CD4-positive, alpha-beta T cell (primary cell): ENCODE measurements at regions not wholly inside any gene's neighbourhood (a gene's known extent, or its start where the extent isn't known, plus 50 kb on each side); places are given as distances from the start of the nearest gene placed in this dataset.

ENCODE experiments used
- ATAC-seq: fragments of 200-7000 bp; cut with Tn5 transposase; one replicate; pipeline ENCODE4 v1.10.0; 2022; ENCODE audit warnings: mild to moderate bottlenecking; ENCODE audit not compliant: poor library complexity
- CTCF ChIA-PET: fragments of 350-600 bp; sonication (Branson Sonifier 250); formaldehyde crosslinking; loops from one replicate; lab custom pipeline; 2021; ENCODE audit warnings: antibody characterized with exemption, inconsistent platforms; lab: Charles Lee
- POLR2A ChIA-PET: fragments of 350-600 bp; sonication (Branson Sonifier 250); formaldehyde crosslinking; loops from one replicate; lab custom pipeline; 2021; ENCODE audit warnings: antibody characterized with exemption, inconsistent platforms; lab: Charles Lee
- DNase-seq, 14 experiments: peaks; one replicate each; pipeline ENCODE4 v3.0.0-alpha.2; 2013 to 2020; ENCODE audit warnings: mixed read lengths in 2 of 14
- H3K27ac ChIP-seq, 2 donors: one replicate each; pipeline versions ENCODE4 v1.5.1 to v1.7.0; 2013; ENCODE audit warnings: low read length in 2 of 2, low read depth in 1 of 2, mild to moderate bottlenecking in 1 of 2
- H3K27me3 ChIP-seq, 2 experiments: 1 replicate in 1 of 2; 2 replicates in 1 of 2; pipeline versions ENCODE4 v1.6.1 to v1.7.0; 2013; ENCODE audit warnings: low read length in 2 of 2, control low read depth in 1 of 2, mild to moderate bottlenecking in 1 of 2, moderate library complexity in 1 of 2; ENCODE audit not compliant: insufficient read depth in 2 of 2, control insufficient read depth in 1 of 2
- H3K36me3 ChIP-seq: one replicate; pipeline ENCODE4 v1.6.1; 2013; ENCODE audit warnings: low read length, control low read depth; ENCODE audit not compliant: insufficient read depth
- H3K4me1 ChIP-seq: one replicate; pipeline ENCODE4 v1.6.1; 2013; ENCODE audit warnings: low read length, control low read depth; ENCODE audit not compliant: insufficient read depth
- H3K4me3 ChIP-seq: one replicate; pipeline ENCODE4 v1.5.1; 2013; ENCODE audit warnings: mild to moderate bottlenecking, low read length, moderate library complexity
- H3K9me3 ChIP-seq, 2 experiments: 1 replicate in 1 of 2; 2 replicates in 1 of 2; pipeline versions ENCODE4 v1.6.1 to v1.7.0; 2013; ENCODE audit warnings: low read length in 2 of 2, mild to moderate bottlenecking in 2 of 2, control low read depth in 1 of 2, moderate library complexity in 1 of 2; ENCODE audit not compliant: control insufficient read depth in 1 of 2, insufficient read depth in 1 of 2
- H3K27ac Mint-ChIP-seq: one replicate; pipeline ENCODE4 v1.8.0; 2020; ENCODE audit warnings: mixed read lengths
- H3K27me3 Mint-ChIP-seq: one replicate; pipeline ENCODE4 v1.8.0; 2021; ENCODE audit warnings: mixed read lengths
- H3K36me3 Mint-ChIP-seq: one replicate; pipeline ENCODE4 v1.8.0; 2021; ENCODE audit warnings: low read depth, mixed read lengths
- H3K4me1 Mint-ChIP-seq: one replicate; pipeline ENCODE4 v1.8.0; 2021; ENCODE audit warnings: low read depth, mixed read lengths
- H3K4me3 Mint-ChIP-seq: one replicate; pipeline ENCODE4 v1.8.0; 2020; ENCODE audit warnings: mild to moderate bottlenecking, mixed read lengths
- H3K9me3 Mint-ChIP-seq: one replicate; pipeline ENCODE4 v1.8.0; 2020; ENCODE audit warnings: mixed read lengths
- intact Hi-C, 2 experiments: fragments of 100-400 bp; cut with DNase I in 1 of 2; cut with micrococcal nuclease in 1 of 2; formaldehyde crosslinking; loops; one replicate each; pipeline versions ENCODE4 v1.15.1 to v1.9.0; 2023 to 2025; cut with DNase I, micrococcal nuclease
- TF ChIP-seq, protein P1 (sequence below): fragments of 200-600 bp; IDR thresholded peaks from one replicate; pipeline ENCODE4 v1.8.0; 2022; ENCODE audit warnings: antibody characterized with exemption, mild to moderate bottlenecking

DNA sequence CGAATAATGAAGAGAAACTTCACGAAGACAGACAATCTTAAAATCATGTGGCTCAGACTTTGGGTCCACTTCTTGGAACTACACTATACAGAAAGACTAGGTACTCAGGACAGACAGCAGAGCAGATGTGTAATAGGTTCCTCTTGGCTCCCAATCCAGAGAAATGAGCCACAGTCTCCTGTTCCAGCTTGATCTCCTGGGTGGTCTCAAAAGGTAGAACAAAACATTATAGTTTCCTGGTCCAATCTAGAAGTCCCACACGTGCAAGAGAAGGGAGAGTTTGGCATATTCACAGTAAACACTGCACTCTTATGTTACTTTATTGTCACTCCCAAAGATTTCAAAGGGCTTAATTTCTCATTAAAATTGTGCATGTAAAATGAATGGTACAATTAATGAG lies 134.5 kb upstream of the FIBIN start:
- no peak overlapping the region for H3K27ac ChIP-seq
- no peaks in the 10 kb centered on the region for H3K4me1 Mint-ChIP-seq

DNA sequence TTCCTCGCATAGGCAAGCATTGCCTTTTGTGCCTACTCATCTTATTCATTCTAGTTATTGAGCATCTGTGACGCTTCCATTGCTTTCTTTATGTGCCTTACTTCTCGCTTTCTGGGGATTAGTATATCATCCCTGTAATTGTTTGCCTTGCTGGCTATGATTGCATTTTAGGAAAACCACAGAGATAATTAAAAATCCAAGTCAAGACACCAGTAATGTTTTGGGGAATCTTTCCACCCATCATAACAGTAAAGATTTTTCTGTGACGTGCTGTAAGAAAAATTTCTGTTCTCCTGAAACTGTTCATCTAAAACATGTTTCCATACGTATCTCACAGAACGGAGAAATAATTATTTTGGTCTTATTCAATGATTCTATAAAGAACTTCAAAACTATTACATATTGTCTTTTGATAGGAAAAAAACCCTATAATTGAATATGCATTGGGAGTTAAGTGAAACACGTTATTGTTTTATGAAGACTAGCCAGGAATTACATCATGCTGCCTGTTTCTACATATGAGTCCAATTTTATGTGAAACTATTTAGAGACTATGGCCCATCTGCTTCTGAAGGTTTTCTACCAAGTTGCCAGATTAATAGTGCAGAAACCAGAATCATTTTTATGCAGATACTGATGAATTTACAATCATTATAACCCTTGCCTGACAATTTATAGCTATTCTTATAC lies 133.7 kb upstream of the FIBIN start:
- Histone ChIP-seq H3K4me3 (no peak overlapping the region), H3K4me1 (no peaks in the 10 kb centered on the region), H3K27ac (no peak overlapping the region), H3K9me3 (no peaks in the 10 kb centered on the region), H3K27me3 (no peaks in the 10 kb centered on the region), H3K36me3 (no peaks in the 10 kb centered on the region)
- TF ChIP-seq, protein P1, sequence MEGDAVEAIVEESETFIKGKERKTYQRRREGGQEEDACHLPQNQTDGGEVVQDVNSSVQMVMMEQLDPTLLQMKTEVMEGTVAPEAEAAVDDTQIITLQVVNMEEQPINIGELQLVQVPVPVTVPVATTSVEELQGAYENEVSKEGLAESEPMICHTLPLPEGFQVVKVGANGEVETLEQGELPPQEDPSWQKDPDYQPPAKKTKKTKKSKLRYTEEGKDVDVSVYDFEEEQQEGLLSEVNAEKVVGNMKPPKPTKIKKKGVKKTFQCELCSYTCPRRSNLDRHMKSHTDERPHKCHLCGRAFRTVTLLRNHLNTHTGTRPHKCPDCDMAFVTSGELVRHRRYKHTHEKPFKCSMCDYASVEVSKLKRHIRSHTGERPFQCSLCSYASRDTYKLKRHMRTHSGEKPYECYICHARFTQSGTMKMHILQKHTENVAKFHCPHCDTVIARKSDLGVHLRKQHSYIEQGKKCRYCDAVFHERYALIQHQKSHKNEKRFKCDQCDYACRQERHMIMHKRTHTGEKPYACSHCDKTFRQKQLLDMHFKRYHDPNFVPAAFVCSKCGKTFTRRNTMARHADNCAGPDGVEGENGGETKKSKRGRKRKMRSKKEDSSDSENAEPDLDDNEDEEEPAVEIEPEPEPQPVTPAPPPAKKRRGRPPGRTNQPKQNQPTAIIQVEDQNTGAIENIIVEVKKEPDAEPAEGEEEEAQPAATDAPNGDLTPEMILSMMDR: no peak
- ATAC-seq (no peak), DNase-seq (no peak)
- ChIA-PET POLR2A (no interaction called here), CTCF (no interaction called here)
- Mint-ChIP-seq H3K4me3 (no peak overlapping the region), H3K36me3 (no peaks in the 10 kb centered on the region), H3K4me1 (no peaks in the 10 kb centered on the region), H3K9me3 (peaks cover 10% of the 10 kb centered on the region), H3K27ac (no peak overlapping the region), H3K27me3 (no peaks in the 10 kb centered on the region)
- intact Hi-C loops: no loop called here

More for the DNA sequence above, 134.5 kb upstream of the FIBIN start:
- Mint-ChIP-seq H3K27ac (no peak overlapping the region), H3K27me3 (no peaks in the 10 kb centered on the region), H3K4me3 (no peak overlapping the region), H3K9me3 (peaks cover 7% of the 10 kb centered on the region), H3K36me3 (no peaks in the 10 kb centered on the region)
- H3K27me3 ChIP-seq: no peaks in the 10 kb centered on the region
- DNase-seq (no peak), ATAC-seq (no peak)
- TF ChIP-seq, protein P1: no peak
- H3K9me3 ChIP-seq: no peaks in the 10 kb centered on the region
- H3K36me3 ChIP-seq: no peaks in the 10 kb centered on the region
- intact Hi-C loops: no loop called here
- H3K4me3 ChIP-seq: no peak overlapping the region
- ChIA-PET CTCF (no interaction called here), POLR2A (no interaction called here)
- no peaks in the 10 kb centered on the region for H3K4me1 ChIP-seq

DNA sequence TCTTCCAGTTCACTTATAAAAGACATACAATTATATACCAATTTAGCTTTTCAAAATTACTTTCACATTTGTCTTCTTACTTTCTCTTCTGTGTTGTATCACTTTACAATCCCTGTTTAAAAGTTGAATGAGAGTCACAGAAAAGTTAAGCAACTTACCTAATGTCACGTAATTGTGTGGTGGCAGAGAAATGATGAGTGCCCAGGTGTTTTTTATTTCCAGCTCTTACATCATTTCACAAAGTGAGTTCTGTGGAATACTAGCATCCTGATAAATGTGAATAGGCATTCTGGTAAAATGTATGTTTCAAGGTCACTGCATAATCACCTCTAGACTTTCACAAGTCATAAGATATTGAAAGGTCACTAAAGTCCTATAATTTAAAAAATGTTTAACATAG lies 133.0 kb upstream of the FIBIN start:
- no peak overlapping the region for H3K27ac Mint-ChIP-seq
- POLR2A ChIA-PET: no interaction called here
- TF ChIP-seq, protein P1: no peak

More for the DNA sequence above, 133.0 kb upstream of the FIBIN start:
- H3K9me3 ChIP-seq: no peaks in the 10 kb centered on the region
- Mint-ChIP-seq H3K4me3 (no peak overlapping the region), H3K9me3 (peaks cover 10% of the 10 kb centered on the region), H3K4me1 (no peaks in the 10 kb centered on the region), H3K27me3 (no peaks in the 10 kb centered on the region), H3K36me3 (no peaks in the 10 kb centered on the region)
- no peak overlapping the region for H3K4me3 ChIP-seq
- no peak for DNase-seq
- intact Hi-C loops: no loop called here
- H3K27me3 ChIP-seq: no peaks in the 10 kb centered on the region
- no peak for ATAC-seq
- no peaks in the 10 kb centered on the region for H3K36me3 ChIP-seq
- H3K27ac ChIP-seq: no peak overlapping the region
- CTCF ChIA-PET: no interaction called here
- H3K4me1 ChIP-seq: no peaks in the 10 kb centered on the region
